ENCODE measurements at regions not wholly inside any gene's neighbourhood (a gene's known extent, or its start where the extent isn't known, plus 50 kb on each side); places are given as distances from the start of the nearest gene placed in this dataset.

- H3K36me3 Mint-ChIP-seq, result no peaks in the 10 kb centered on the region
- peaks cover 0 to 11% (median 5%) of the 10 kb centered on the region in 6 donors for H3K9me3 Mint-ChIP-seq
- no peak for DNase-seq
- H3K27me3 Mint-ChIP-seq (ENCODE audit: low read depth in 3 of 3), result peaks cover 0 to 2% (median 1%) of the 10 kb centered on the region in 3 donors
- no peak overlapping the region for H3K27ac Mint-ChIP-seq
- H3K4me1 Mint-ChIP-seq, result no peaks in the 10 kb centered on the region
- no peak overlapping the region for H3K4me3 Mint-ChIP-seq
Measured at GRCh38 chr5:7050986-7051385, 337.8 kb downstream of the TENT4A start.

GRCh38 chr5:7053125-7053524, 339.9 kb downstream of the TENT4A start:
- no peak overlapping the region for H3K27ac Mint-ChIP-seq
- no peaks in the 10 kb centered on the region for H3K4me1 Mint-ChIP-seq
- H3K9me3 Mint-ChIP-seq, result peaks cover 0 to 11% (median 5%) of the 10 kb centered on the region in 6 donors
- no peaks in the 10 kb centered on the region for H3K36me3 Mint-ChIP-seq
- peaks cover 0 to 2% (median 1%) of the 10 kb centered on the region in 3 donors for H3K27me3 Mint-ChIP-seq (ENCODE audit: low read depth in 3 of 3)
- no peak for DNase-seq
- H3K4me3 Mint-ChIP-seq, result no peak overlapping the region

GRCh38 chr5:7053528-7054209, 340.4 kb downstream of the TENT4A start:
- Mint-ChIP-seq H3K27ac (no peak overlapping the region), H3K4me3 (no peak overlapping the region), H3K9me3 (peaks cover 0 to 11% (median 5%) of the 10 kb centered on the region in 6 donors), H3K27me3 (ENCODE audit: low read depth in 3 of 3) (peaks cover 0 to 2% (median 1%) of the 10 kb centered on the region in 3 donors), H3K36me3 (no peaks in the 10 kb centered on the region), H3K4me1 (no peaks in the 10 kb centered on the region)
- DNase-seq, result no peak

GRCh38 chr5:7066471-7067235, 329.3 kb upstream of the ADCY2 start:
- H3K4me1 Mint-ChIP-seq, result no peaks in the 10 kb centered on the region
- H3K27me3 Mint-ChIP-seq (ENCODE audit: low read depth in 3 of 3), result peaks cover 0 to 3% (median 2%) of the 10 kb centered on the region in 3 donors
- H3K27ac Mint-ChIP-seq, result no peak overlapping the region
- H3K4me3 Mint-ChIP-seq, result no peak overlapping the region
- no peak for DNase-seq
- H3K36me3 Mint-ChIP-seq, result no peaks in the 10 kb centered on the region
- H3K9me3 Mint-ChIP-seq, result peaks cover 2 to 6% (median 3%) of the 10 kb centered on the region in 6 donors

DNA sequence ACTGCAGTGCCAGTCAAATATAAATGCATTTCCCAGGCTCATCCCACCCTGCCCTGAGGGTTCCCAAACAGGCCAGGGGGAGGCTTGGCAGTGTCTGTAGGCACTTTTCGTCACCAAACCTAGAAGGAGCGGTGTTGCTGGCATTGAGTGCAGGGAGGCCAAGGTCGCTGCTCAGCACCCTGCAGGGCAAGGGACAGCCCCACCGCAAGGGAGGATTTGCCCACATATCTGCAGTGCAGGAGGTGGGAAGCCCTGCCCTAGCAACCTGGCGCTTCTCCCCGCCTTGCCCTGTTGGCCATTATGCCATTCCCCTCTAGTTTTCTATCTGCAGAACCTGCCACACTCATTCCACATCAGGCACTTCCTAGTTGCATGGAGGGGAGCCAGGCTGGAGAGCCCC, 327.8 kb upstream of the ADCY2 start:
- H3K27me3 Mint-ChIP-seq (ENCODE audit: low read depth in 3 of 3), result peaks cover 0 to 3% (median 2%) of the 10 kb centered on the region in 3 donors
- no peaks in the 10 kb centered on the region for H3K4me1 Mint-ChIP-seq
- DNase-seq, result no peak
- no peaks in the 10 kb centered on the region for H3K36me3 Mint-ChIP-seq
- H3K4me3 Mint-ChIP-seq, result no peak overlapping the region
- peaks cover 2 to 6% (median 3%) of the 10 kb centered on the region in 6 donors for H3K9me3 Mint-ChIP-seq
- no peak overlapping the region for H3K27ac Mint-ChIP-seq

DNA sequence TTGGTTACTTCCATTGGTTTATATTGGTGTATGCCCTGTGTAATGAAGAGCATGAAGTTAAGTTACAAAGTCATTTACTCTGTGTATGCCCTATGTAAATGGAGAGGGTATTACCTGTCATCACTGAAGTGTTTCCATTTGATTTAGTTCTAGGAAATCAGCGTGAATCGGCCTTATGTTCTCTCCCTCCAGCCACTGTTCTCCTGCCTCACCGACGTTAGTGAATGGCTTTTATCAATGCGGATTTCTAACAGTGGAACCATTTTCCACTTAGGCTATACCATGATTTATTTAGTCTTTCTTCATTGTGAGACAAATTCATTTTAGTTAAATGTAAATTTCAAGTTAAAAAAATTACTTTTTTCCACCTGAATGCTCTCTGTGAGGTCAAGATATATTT, 327.0 kb upstream of the ADCY2 start:
- Mint-ChIP-seq H3K4me3 (no peak overlapping the region), H3K36me3 (no peaks in the 10 kb centered on the region), H3K4me1 (no peaks in the 10 kb centered on the region), H3K27ac (no peak overlapping the region), H3K9me3 (peaks cover 0 to 6% (median 3%) of the 10 kb centered on the region in 6 donors), H3K27me3 (ENCODE audit: low read depth in 3 of 3) (peaks cover 0 to 3% (median 2%) of the 10 kb centered on the region in 3 donors)
- no peak for DNase-seq

- H3K27me3 Mint-ChIP-seq (ENCODE audit: low read depth in 3 of 3), result peaks cover 0 to 3% (median 2%) of the 10 kb centered on the region in 3 donors
- no peaks in the 10 kb centered on the region for H3K4me1 Mint-ChIP-seq
- no peak overlapping the region for H3K4me3 Mint-ChIP-seq
- H3K27ac Mint-ChIP-seq, result no peak overlapping the region
- no peaks in the 10 kb centered on the region for H3K36me3 Mint-ChIP-seq
- DNase-seq, result no peak
- peaks cover 0 to 6% (median 2%) of the 10 kb centered on the region in 6 donors for H3K9me3 Mint-ChIP-seq
Measured at GRCh38 chr5:7072188-7072587, 323.8 kb upstream of the ADCY2 start.

GRCh38 chr5:7073666-7074065, 322.3 kb upstream of the ADCY2 start:
- no peak overlapping the region for H3K4me3 Mint-ChIP-seq
- no peaks in the 10 kb centered on the region for H3K4me1 Mint-ChIP-seq
- H3K27me3 Mint-ChIP-seq (ENCODE audit: low read depth in 3 of 3), result peaks cover 0 to 4% (median 2%) of the 10 kb centered on the region in 3 donors
- H3K9me3 Mint-ChIP-seq, result peaks cover 0 to 6% (median 2%) of the 10 kb centered on the region in 6 donors
- H3K36me3 Mint-ChIP-seq, result no peaks in the 10 kb centered on the region
- no peak overlapping the region for H3K27ac Mint-ChIP-seq
- no peak for DNase-seq

- Mint-ChIP-seq H3K27ac (no peak overlapping the region), H3K27me3 (ENCODE audit: low read depth in 3 of 3) (peaks cover 0 to 4% (median 0%) of the 10 kb centered on the region in 3 donors)
Measured at GRCh38 chr5:7074176-7074575, 321.8 kb upstream of the ADCY2 start.

GRCh38 chr5:7075470-7075869, 320.5 kb upstream of the ADCY2 start:
- no peak overlapping the region for H3K27ac Mint-ChIP-seq
- peaks cover 0 to 2% (median 0%) of the 10 kb centered on the region in 3 donors for H3K27me3 Mint-ChIP-seq (ENCODE audit: low read depth in 3 of 3)
- no peaks in the 10 kb centered on the region for H3K4me1 Mint-ChIP-seq
- H3K9me3 Mint-ChIP-seq, result peaks cover 0 to 6% (median 3%) of the 10 kb centered on the region in 6 donors
- H3K4me3 Mint-ChIP-seq, result no peak overlapping the region
- DNase-seq, result no peak
- H3K36me3 Mint-ChIP-seq, result no peaks in the 10 kb centered on the region

More at GRCh38 chr5:7074176-7074575, 321.8 kb upstream of the ADCY2 start:
- peaks cover 0 to 6% (median 2%) of the 10 kb centered on the region in 6 donors for H3K9me3 Mint-ChIP-seq
- no peaks in the 10 kb centered on the region for H3K4me1 Mint-ChIP-seq
- DNase-seq, result no peak
- H3K36me3 Mint-ChIP-seq, result no peaks in the 10 kb centered on the region
- no peak overlapping the region for H3K4me3 Mint-ChIP-seq

GRCh38 chr5:7078101-7078500, 317.8 kb upstream of the ADCY2 start:
- DNase-seq, result no peak
- Mint-ChIP-seq H3K27me3 (ENCODE audit: low read depth in 3 of 3) (peaks cover 0 to 2% (median 0%) of the 10 kb centered on the region in 3 donors), H3K9me3 (peaks cover 0 to 4% (median 0%) of the 10 kb centered on the region in 6 donors), H3K36me3 (no peaks in the 10 kb centered on the region), H3K4me1 (no peaks in the 10 kb centered on the region), H3K4me3 (no peak overlapping the region), H3K27ac (no peak overlapping the region)

GRCh38 chr5:7078901-7079300, 317.0 kb upstream of the ADCY2 start:
- Mint-ChIP-seq H3K27ac (no peak overlapping the region), H3K4me3 (no peak overlapping the region), H3K9me3 (peaks cover 0 to 4% (median 0%) of the 10 kb centered on the region in 6 donors), H3K36me3 (no peaks in the 10 kb centered on the region), H3K4me1 (no peaks in the 10 kb centered on the region), H3K27me3 (ENCODE audit: low read depth in 3 of 3) (peaks cover 0 to 2% (median 0%) of the 10 kb centered on the region in 3 donors)
- no peak for DNase-seq

DNA sequence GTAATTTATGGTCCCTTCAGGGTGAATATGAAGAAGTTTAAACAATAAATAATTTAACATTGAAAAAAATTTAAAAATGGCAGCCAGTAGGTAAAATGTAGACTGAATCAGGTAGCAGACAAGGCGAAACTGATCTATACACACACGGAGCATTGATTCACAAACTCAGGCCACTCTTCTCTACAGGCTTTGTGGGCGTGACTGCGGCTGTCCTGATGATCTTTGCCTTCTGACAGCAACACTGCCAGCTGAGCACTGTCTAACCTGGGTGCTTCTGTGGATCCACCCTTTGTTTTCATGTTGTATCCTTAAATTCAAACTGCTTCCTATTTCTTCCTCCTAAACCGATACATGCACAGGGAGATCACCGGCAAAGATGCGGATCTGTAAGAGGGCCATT, 315.4 kb upstream of the ADCY2 start:
- no peaks in the 10 kb centered on the region for H3K36me3 Mint-ChIP-seq
- peaks cover 0 to 4% (median 0%) of the 10 kb centered on the region in 6 donors for H3K9me3 Mint-ChIP-seq
- H3K27me3 Mint-ChIP-seq (ENCODE audit: low read depth in 3 of 3), result peaks cover 0 to 2% (median 0%) of the 10 kb centered on the region in 3 donors
- no peaks in the 10 kb centered on the region for H3K4me1 Mint-ChIP-seq
- DNase-seq, result no peak
- H3K27ac Mint-ChIP-seq, result no peak overlapping the region
- no peak overlapping the region for H3K4me3 Mint-ChIP-seq

DNA sequence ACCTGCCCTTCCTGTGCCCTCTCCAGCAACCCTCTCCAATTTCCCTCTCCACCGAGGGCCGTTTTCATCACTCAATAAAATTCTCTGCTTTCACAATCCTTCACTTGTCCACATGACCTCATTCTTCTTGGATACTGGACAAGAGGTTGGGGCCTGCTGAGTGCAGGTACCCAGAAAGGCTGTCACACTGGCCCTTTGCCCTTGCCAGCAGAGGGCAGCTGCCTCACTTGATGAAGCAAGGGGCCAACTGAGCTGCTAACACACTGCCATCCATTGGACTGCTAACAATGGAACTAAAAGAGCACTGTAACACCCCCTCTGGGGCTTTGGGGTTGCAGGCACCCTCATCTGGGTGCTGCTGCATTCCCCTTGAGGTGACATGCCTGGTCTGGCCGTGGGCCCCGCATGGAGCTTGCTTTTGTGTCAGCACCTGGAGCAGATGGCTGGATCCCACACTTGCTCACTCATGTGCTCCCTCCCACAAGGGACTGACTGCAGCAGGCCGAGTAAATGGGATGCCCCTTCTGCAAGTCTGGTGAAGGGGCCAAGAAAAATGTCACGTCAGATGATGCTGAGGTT, 308.1 kb upstream of the ADCY2 start:
- H3K27ac Mint-ChIP-seq, result no peak overlapping the region
- no peaks in the 10 kb centered on the region for H3K36me3 Mint-ChIP-seq
- DNase-seq, result no peak
- peaks cover 0 to 9% (median 5%) of the 10 kb centered on the region in 6 donors for H3K9me3 Mint-ChIP-seq
- peaks cover 0 to 4% (median 0%) of the 10 kb centered on the region in 3 donors for H3K27me3 Mint-ChIP-seq (ENCODE audit: low read depth in 3 of 3)
- H3K4me3 Mint-ChIP-seq, result no peak overlapping the region
- no peaks in the 10 kb centered on the region for H3K4me1 Mint-ChIP-seq
